SK-N-MC (cell line): ENCODE measurements at regions not wholly inside any gene's neighbourhood (a gene's known extent, or its start where the extent isn't known, plus 50 kb on each side); places are given as distances from the start of the nearest gene placed in this dataset.

Experiments used
- EZH2 ChIP-seq: fragments of 200-600 bp; sonication (generic); IDR thresholded peaks from one replicate; pipeline ENCODE4 v1.6.1; 2017; ENCODE audit warnings: antibody characterized with exemption
- FOXP2 ChIP-seq: optimal IDR thresholded peaks from 2 replicates; pipeline ENCODE3; 2011; ENCODE audit warnings: mild to moderate bottlenecking, moderate library complexity; ENCODE audit not compliant: insufficient read depth; ENCODE audit errors: extremely low read length, control extremely low read depth
- POLR2AphosphoS5 ChIP-seq: IDR thresholded peaks from 2 replicates; pipeline ENCODE4 v1.6.1; 2012; ENCODE audit warnings: mild to moderate bottlenecking, low read depth, low read length, borderline replicate concordance

DNA sequence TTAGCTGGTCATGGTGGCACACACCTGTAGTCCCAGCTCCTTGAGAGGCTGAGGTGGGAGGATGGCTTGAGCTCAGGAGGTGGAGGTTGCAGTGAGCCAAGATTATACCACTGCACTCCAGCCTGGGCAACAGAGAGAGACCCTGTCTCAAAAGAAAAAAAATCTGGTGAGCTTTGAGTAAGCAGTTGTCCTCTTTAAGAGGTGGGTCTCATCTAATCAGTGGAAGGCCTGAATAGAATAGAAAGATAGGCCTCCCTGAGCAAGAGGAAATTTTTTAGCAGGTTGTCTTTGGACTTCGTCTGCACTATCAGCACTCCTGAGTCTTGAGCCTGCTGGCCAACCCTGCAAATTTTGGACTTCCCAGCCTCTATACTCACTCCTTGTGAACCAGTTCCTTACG, 266.0 kb upstream of the ZFHX3 start:
- TF ChIP-seq POLR2AphosphoS5 = no peak
- no peak for TF ChIP-seq EZH2
- TF ChIP-seq FOXP2 = no peak
